ENCODE measurements at regions not wholly inside any gene's neighbourhood (a gene's known extent, or its start where the extent isn't known, plus 50 kb on each side); places are given as distances from the start of the nearest gene placed in this dataset.

GRCh38 chr10:83253011-83253671 is 886.2 kb upstream of the GHITM start:
- TF ChIP-seq CTCF (conservative IDR thresholded peaks at IDR 0.05; ENCODE audit: low read length) (no peak), EZH2phosphoT487 (IDR thresholded peaks at IDR 0.05; ENCODE audit: borderline replicate concordance) (no peak)

Measured in Loucy (cell line).